ENCODE measurements at regions not wholly inside any gene's neighbourhood (a gene's known extent, or its start where the extent isn't known, plus 50 kb on each side); places are given as distances from the start of the nearest gene placed in this dataset.

DNA sequence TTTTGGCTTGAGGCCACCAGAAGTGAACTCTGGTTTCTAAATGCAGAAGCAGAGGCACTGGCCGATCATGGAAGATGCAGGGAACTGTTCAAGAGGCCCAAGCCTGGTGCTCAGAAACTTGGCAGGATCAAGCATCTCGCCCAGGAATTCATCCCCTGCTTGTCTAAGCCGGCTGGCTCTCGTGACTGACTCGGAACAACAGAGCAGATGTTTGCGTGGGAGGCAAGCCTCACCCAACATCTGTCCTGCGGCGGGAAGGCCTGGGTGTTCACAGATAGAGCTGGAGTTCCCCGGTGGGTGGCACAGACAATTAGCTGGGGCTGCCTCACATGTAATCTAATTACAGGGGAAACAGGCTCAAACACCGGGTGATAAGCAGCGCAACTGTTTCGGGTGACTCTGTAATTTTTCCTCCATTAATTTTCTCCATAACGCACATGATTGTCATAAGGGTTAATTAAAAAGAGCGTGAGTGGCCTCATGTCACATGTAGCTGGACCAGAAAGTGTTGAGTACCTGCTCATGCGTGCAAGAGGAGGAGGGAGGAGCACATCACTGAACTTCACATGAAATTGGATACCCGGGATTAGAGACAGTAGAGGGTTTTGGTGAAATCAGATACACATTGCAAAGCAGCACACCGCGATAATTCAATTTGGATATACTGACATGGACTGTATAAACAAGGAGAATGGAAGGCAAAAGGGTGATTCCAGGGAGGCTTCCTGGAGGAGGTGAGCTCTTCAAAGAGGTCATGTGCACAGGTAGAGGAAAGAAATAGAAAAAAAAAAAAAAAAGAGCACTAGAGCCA is 180.0 kb downstream of the ETS2 start:
- no peaks in the 10 kb centered on the region for H3K79me2 ChIP-seq (ENCODE audit: low read length)
- H3K36me3 ChIP-seq (replicated peaks; ENCODE audit: insufficient read depth, low read length): no peaks in the 10 kb centered on the region
- H4K20me1 ChIP-seq (ENCODE audit: insufficient read depth, low read length): no peaks in the 10 kb centered on the region
- DNase-seq: no peak
- no peaks in the 10 kb centered on the region for H3K4me1 ChIP-seq (ENCODE audit: low read length)
- no peak overlapping the region for H2AFZ ChIP-seq (ENCODE audit: low read length)
- no peak overlapping the region for H3K4me3 ChIP-seq (ENCODE audit: low read length)
- no peaks in the 10 kb centered on the region for H3F3A ChIP-seq (ENCODE audit: insufficient read depth, low read length)
- TF ChIP-seq, protein P1, sequence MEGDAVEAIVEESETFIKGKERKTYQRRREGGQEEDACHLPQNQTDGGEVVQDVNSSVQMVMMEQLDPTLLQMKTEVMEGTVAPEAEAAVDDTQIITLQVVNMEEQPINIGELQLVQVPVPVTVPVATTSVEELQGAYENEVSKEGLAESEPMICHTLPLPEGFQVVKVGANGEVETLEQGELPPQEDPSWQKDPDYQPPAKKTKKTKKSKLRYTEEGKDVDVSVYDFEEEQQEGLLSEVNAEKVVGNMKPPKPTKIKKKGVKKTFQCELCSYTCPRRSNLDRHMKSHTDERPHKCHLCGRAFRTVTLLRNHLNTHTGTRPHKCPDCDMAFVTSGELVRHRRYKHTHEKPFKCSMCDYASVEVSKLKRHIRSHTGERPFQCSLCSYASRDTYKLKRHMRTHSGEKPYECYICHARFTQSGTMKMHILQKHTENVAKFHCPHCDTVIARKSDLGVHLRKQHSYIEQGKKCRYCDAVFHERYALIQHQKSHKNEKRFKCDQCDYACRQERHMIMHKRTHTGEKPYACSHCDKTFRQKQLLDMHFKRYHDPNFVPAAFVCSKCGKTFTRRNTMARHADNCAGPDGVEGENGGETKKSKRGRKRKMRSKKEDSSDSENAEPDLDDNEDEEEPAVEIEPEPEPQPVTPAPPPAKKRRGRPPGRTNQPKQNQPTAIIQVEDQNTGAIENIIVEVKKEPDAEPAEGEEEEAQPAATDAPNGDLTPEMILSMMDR (IDR thresholded peaks at IDR 0.05; ENCODE audit: low read length): no peak
- TF ChIP-seq EZH2phosphoT487 (IDR thresholded peaks at IDR 0.05; ENCODE audit: low read length) (no peak), EZH2 (optimal IDR thresholded peaks at IDR 0.05; ENCODE audit: low read depth, low read length) (no peak)
- no peak overlapping the region for H3K9ac ChIP-seq (ENCODE audit: low read length)
- peaks cover 57% of the 10 kb centered on the region for H3K27me3 ChIP-seq (replicated peaks; ENCODE audit: insufficient read depth, low read length)
- no peaks in the 10 kb centered on the region for H3K9me3 ChIP-seq (replicated peaks; ENCODE audit: insufficient read depth, low read length)
- no peaks in the 10 kb centered on the region for H3K9me2 ChIP-seq (replicated peaks; ENCODE audit: insufficient read depth, low read length)
- H3K27ac ChIP-seq (ENCODE audit: low read length): no peak overlapping the region
- H3K4me2 ChIP-seq (ENCODE audit: low read depth, low read length): no peak overlapping the region

DNA sequence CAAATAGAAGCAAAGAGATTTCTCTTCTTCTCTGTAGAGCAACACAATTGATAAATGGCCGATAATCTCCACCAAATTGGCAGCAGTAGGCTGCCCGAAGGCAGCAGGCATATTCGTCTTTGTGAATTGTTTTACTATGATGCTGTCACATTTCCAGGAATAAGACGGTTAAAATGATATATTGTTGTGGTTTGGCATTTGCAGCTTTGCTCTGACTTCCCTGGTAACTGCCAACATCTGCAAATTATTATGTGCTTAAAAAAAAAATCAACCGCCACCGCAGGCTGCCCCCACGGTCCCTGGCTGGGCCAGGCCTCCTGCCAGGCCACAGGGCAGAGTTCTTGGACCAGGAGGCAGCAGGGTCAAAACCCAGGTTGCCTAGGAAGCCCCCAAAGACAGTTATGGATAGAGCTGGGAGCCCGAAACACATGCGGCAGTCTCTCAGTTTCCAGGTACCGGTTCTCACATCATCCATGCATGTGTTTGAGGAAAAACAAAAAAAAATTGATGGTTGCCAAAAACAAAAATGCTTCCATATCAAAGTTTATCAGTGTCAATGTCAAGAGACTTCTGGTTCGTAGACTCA is 179.3 kb downstream of the ETS2 start:
- no peak overlapping the region for H3K4me2 ChIP-seq (ENCODE audit: low read depth, low read length)
- DNase-seq: no peak
- no peaks in the 10 kb centered on the region for H3K36me3 ChIP-seq (replicated peaks; ENCODE audit: insufficient read depth, low read length)
- H3K27me3 ChIP-seq (replicated peaks; ENCODE audit: insufficient read depth, low read length): peaks cover 50% of the 10 kb centered on the region
- H4K20me1 ChIP-seq (ENCODE audit: insufficient read depth, low read length): no peaks in the 10 kb centered on the region
- H3K4me1 ChIP-seq (ENCODE audit: low read length): no peaks in the 10 kb centered on the region
- no peaks in the 10 kb centered on the region for H3K79me2 ChIP-seq (ENCODE audit: low read length)
- no peak for TF ChIP-seq EZH2 (optimal IDR thresholded peaks at IDR 0.05; ENCODE audit: low read depth, low read length)
- TF ChIP-seq EZH2phosphoT487 (IDR thresholded peaks at IDR 0.05; ENCODE audit: low read length): no peak
- TF ChIP-seq, protein P1 (IDR thresholded peaks at IDR 0.05; ENCODE audit: low read length): no peak
- H3K4me3 ChIP-seq (ENCODE audit: low read length): no peak overlapping the region
- no peak overlapping the region for H2AFZ ChIP-seq (ENCODE audit: low read length)
- H3K9ac ChIP-seq (ENCODE audit: low read length): no peak overlapping the region
- H3K9me2 ChIP-seq (replicated peaks; ENCODE audit: insufficient read depth, low read length): no peaks in the 10 kb centered on the region
- no peaks in the 10 kb centered on the region for H3F3A ChIP-seq (ENCODE audit: insufficient read depth, low read length)
- no peak overlapping the region for H3K27ac ChIP-seq (ENCODE audit: low read length)
- H3K9me3 ChIP-seq (replicated peaks; ENCODE audit: insufficient read depth, low read length): no peaks in the 10 kb centered on the region

DNA sequence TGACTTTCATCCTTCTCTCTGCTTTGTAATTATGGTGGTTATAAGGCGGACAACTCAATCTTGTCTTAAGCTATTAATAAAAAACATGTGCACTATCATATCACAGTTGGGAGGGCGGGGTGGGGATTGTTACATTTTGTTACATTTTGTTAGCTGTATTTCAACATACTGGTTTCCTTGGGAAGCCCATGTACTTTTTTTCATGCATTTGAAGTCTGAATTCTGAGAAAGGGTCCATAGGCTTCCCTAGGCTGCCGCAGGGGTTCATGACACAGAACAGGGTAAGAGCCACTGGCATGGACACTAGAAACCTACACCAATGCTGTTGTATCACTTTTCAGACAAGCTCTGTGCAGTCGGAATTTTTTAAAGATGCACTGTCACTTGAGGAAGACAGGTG is 178.8 kb downstream of the ETS2 start:
- no peak overlapping the region for H3K4me3 ChIP-seq (ENCODE audit: low read length)
- H3K4me1 ChIP-seq (ENCODE audit: low read length): no peaks in the 10 kb centered on the region
- TF ChIP-seq EZH2phosphoT487 (IDR thresholded peaks at IDR 0.05; ENCODE audit: low read length): no peak
- TF ChIP-seq, protein P1 (IDR thresholded peaks at IDR 0.05; ENCODE audit: low read length): no peak
- no peak for TF ChIP-seq EZH2 (optimal IDR thresholded peaks at IDR 0.05; ENCODE audit: low read depth, low read length)
- H3K9ac ChIP-seq (ENCODE audit: low read length): no peak overlapping the region
- no peaks in the 10 kb centered on the region for H3K9me3 ChIP-seq (replicated peaks; ENCODE audit: insufficient read depth, low read length)
- no peak overlapping the region for H3K27ac ChIP-seq (ENCODE audit: low read length)
- no peaks in the 10 kb centered on the region for H3K9me2 ChIP-seq (replicated peaks; ENCODE audit: insufficient read depth, low read length)
- no peaks in the 10 kb centered on the region for H3K79me2 ChIP-seq (ENCODE audit: low read length)
- H2AFZ ChIP-seq (ENCODE audit: low read length): no peak overlapping the region
- H3K4me2 ChIP-seq (ENCODE audit: low read depth, low read length): no peak overlapping the region
- no peaks in the 10 kb centered on the region for H4K20me1 ChIP-seq (ENCODE audit: insufficient read depth, low read length)
- H3K27me3 ChIP-seq (replicated peaks; ENCODE audit: insufficient read depth, low read length): peaks cover 45% of the 10 kb centered on the region
- DNase-seq: no peak
- H3K36me3 ChIP-seq (replicated peaks; ENCODE audit: insufficient read depth, low read length): no peaks in the 10 kb centered on the region
- no peaks in the 10 kb centered on the region for H3F3A ChIP-seq (ENCODE audit: insufficient read depth, low read length)

All from MM.1S (cell line).